Left lung (tissue), 4 donors: ENCODE measurements at regions not wholly inside any gene's neighbourhood (a gene's known extent, or its start where the extent isn't known, plus 50 kb on each side); places are given as distances from the start of the nearest gene placed in this dataset.

Experiments
- ATAC-seq: fragments of 200-7000 bp; cut with Tn5 transposase; one replicate; pipeline ENCODE4 v1.9.1; 2020; ENCODE audit warnings: moderate library complexity
- DNase-seq, 4 donors: peaks; one replicate each; pipeline ENCODE4 v3.0.0-alpha.2; 2013 to 2020
- H3K27ac ChIP-seq, 2 donors: fragments of 200-600 bp; sonication (generic) in 1 of 2; one replicate each; pipeline versions ENCODE4 v1.5.0 to v1.8.0; 2020 to 2021
- H3K27me3 ChIP-seq, 2 donors: fragments of 200-600 bp; sonication (generic) in 1 of 2; one replicate each; pipeline versions ENCODE4 v1.5.0 to v1.8.0; 2020 to 2021
- H3K36me3 ChIP-seq, 2 donors: fragments of 200-600 bp; sonication (generic) in 1 of 2; one replicate each; pipeline versions ENCODE4 v1.5.0 to v1.8.0; 2020 to 2021
- H3K4me1 ChIP-seq, 2 donors: fragments of 200-600 bp; one replicate each; pipeline ENCODE4 v1.8.0; 2021
- H3K4me3 ChIP-seq, 2 donors: fragments of 200-600 bp; sonication (generic) in 1 of 2; one replicate each; pipeline versions ENCODE4 v1.5.0 to v1.8.0; 2020 to 2021; ENCODE audit warnings: mild to moderate bottlenecking in 1 of 2
- H3K9me3 ChIP-seq, 2 donors: fragments of 200-600 bp; sonication (generic) in 1 of 2; one replicate each; pipeline versions ENCODE4 v1.5.0 to v1.8.0; 2020 to 2021
- intact Hi-C, 2 donors: fragments of 100-400 bp; cut with DNase I; formaldehyde crosslinking; loops; one replicate each; pipeline versions ENCODE4 v1.11.2 to v1.14.2; 2022
- TF ChIP-seq, protein P1 (sequence below), 2 donors: fragments of 200-600 bp; sonication (generic) in 1 of 2; IDR thresholded peaks; one replicate each; pipeline versions ENCODE4 v1.5.0 to v1.8.0; 2021; ENCODE audit warnings: antibody characterized with exemption in 2 of 2
- donor health status: DM: no; HTN: yes; CAD: no.
- donor health status: DM: no; HTN: no; CAD: no.

DNA sequence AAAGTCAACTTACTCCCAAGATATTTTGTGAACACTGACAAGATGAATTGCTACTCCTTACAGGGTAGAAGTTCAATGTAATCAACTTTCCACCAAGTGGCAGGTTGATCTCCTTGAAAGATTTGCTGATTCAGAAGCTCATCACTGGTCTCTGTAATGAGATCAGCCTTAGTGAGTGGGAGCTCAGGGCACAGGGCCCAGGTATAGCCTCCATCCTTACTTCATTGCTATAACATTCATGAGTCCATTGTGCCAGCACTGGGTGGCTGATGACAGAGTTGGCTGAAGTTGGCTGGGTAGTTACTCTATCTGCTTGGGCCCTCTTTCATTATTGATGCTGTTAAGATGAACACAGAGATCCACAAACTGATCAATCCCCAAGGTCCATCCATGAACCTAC, 379.0 kb downstream of the IRS1 start:
- ATAC-seq (no peak), DNase-seq (no peak)
- intact Hi-C loops = no loop called here
- no peak overlapping the region for H3K27ac ChIP-seq
- H3K9me3 ChIP-seq = no peaks in the 10 kb centered on the region
- TF ChIP-seq, protein P1, sequence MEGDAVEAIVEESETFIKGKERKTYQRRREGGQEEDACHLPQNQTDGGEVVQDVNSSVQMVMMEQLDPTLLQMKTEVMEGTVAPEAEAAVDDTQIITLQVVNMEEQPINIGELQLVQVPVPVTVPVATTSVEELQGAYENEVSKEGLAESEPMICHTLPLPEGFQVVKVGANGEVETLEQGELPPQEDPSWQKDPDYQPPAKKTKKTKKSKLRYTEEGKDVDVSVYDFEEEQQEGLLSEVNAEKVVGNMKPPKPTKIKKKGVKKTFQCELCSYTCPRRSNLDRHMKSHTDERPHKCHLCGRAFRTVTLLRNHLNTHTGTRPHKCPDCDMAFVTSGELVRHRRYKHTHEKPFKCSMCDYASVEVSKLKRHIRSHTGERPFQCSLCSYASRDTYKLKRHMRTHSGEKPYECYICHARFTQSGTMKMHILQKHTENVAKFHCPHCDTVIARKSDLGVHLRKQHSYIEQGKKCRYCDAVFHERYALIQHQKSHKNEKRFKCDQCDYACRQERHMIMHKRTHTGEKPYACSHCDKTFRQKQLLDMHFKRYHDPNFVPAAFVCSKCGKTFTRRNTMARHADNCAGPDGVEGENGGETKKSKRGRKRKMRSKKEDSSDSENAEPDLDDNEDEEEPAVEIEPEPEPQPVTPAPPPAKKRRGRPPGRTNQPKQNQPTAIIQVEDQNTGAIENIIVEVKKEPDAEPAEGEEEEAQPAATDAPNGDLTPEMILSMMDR (IDR thresholded peaks at IDR 0.05) = no peak
- H3K27me3 ChIP-seq = no peaks in the 10 kb centered on the region
- no peak overlapping the region for H3K4me3 ChIP-seq
- H3K4me1 ChIP-seq = peaks cover 0 to 14% of the 10 kb centered on the region in 2 donors
- no peaks in the 10 kb centered on the region for H3K36me3 ChIP-seq

DNA sequence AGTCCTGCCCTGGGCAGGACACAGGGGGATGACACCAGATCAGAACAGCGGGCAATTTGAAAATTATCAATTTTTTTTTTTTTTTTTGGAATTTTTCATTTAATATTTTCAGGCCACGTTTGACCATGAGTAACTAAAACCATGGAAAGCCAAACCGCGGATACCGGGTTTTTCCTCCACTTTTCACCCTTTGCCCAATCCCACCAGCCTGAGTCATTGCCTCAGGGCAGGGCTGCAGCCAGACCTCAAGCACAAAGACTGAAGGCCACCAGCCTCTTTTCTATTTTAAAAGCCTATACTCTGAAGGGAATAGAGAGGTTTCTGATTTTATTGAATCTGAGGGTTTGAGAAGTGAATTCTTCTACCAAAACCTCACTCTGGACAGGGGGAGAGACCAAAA, 381.1 kb downstream of the IRS1 start:
- Histone ChIP-seq H3K27me3 (no peaks in the 10 kb centered on the region), H3K4me1 (peaks cover 0 to 7% of the 10 kb centered on the region in 2 donors), H3K4me3 (no peak overlapping the region), H3K36me3 (no peaks in the 10 kb centered on the region), H3K27ac (no peak overlapping the region), H3K9me3 (no peaks in the 10 kb centered on the region)
- TF ChIP-seq, protein P1 (IDR thresholded peaks at IDR 0.05) = no peak
- intact Hi-C loops = no loop called here
- no peak for ATAC-seq
- DNase-seq = no peak

DNA sequence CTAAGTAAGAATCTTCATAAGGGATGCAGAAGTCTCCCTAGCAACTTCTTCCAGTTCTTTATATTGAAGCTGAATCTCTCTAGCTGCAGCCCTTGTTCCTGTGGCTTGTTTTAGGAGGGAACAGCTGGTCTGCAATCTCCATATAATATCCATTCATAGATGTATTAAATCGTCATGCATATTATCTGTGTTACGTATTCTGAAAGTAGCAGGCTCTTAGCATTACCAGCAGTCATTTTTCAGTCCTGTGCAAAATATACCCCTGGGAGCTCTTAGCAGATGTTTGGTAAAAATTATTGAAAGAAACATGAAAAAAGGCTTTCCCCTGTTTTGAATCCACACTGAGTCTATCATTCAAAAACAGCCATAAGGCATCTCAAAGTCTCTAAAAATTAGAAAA, 385.3 kb downstream of the IRS1 start:
- Histone ChIP-seq H3K4me3 (no peak overlapping the region), H3K9me3 (no peaks in the 10 kb centered on the region), H3K27me3 (no peaks in the 10 kb centered on the region), H3K27ac (no peak overlapping the region), H3K4me1 (no peaks in the 10 kb centered on the region), H3K36me3 (no peaks in the 10 kb centered on the region)
- intact Hi-C loops = no loop called here
- no peak for DNase-seq
- TF ChIP-seq, protein P1 (IDR thresholded peaks at IDR 0.05) = no peak
- ATAC-seq = no peak

DNA sequence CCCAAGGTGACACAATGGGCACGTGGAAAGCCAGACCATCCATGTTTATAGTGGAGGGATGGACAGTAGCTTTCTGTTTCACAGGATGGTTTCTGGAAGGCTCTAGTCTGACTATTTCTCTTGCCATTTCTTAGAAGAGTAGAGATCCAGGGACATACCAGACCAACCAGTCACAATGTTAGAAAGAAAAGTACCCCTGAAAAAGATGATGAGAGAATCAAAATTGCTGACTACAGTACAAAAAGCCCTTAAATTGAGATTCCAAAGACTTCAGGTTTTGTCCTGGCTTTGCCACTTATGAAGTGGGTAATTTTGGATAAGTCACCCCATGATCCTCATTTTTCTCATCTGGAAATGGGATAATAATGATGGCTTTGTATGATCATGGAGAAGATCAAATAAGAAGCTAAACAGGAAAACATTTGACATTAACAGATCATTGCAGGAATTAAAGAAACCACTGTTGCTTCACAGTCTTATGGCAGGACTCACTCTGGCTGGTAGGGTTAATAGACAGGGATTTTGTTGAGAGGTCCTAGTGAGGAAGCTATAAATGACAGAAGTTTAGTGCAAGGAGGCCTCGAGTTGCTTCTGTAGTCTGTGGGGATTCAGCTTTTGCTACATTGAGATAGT, 386.0 kb downstream of the IRS1 start:
- intact Hi-C loops = no loop called here
- Histone ChIP-seq H3K4me3 (no peak overlapping the region), H3K4me1 (no peaks in the 10 kb centered on the region), H3K36me3 (no peaks in the 10 kb centered on the region), H3K27me3 (no peaks in the 10 kb centered on the region), H3K27ac (no peak overlapping the region), H3K9me3 (no peaks in the 10 kb centered on the region)
- TF ChIP-seq, protein P1 (IDR thresholded peaks at IDR 0.05) = no peak
- DNase-seq = no peak
- no peak for ATAC-seq

DNA sequence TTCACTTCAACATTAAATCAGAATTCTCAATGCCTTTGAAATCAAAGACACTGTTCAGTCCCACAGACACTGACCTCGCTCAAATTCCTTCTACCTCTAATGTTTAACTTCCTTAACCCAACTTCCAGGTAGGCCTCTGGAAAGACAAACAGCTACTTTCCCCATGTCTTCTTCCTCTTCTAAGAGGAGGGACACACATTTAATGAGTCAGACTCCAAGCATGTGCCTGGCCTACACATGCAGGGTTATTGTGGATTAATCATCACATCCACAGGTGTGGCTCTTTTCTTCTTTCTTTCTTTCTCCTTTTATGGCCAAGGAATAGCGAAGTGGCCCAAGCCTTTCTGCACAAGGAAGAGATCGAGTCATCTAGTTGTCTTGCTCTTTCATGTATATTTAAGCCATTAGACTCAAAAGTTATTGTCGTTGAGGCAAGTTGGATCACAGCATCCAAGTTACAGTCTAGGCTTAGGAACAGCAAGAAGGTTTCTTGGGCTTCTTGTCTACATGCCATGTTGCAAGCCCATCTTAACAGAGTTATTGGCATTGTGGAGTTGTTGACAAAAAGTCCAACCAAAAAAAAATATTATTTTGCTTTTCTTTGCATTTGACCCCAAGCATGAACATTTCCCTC, 387.8 kb downstream of the IRS1 start:
- intact Hi-C loops = no loop called here
- H3K4me3 ChIP-seq = no peak overlapping the region
- H3K9me3 ChIP-seq = no peaks in the 10 kb centered on the region
- TF ChIP-seq, protein P1 (IDR thresholded peaks at IDR 0.05) = no peak
- H3K27me3 ChIP-seq = no peaks in the 10 kb centered on the region
- no peaks in the 10 kb centered on the region for H3K36me3 ChIP-seq
- ATAC-seq = peak; percentile 42
- H3K4me1 ChIP-seq = no peaks in the 10 kb centered on the region
- no peak for DNase-seq
- H3K27ac ChIP-seq = no peak overlapping the region
